T-helper 17 cell (primary cell): ENCODE measurements at regions not wholly inside any gene's neighbourhood (a gene's known extent, or its start where the extent isn't known, plus 50 kb on each side); places are given as distances from the start of the nearest gene placed in this dataset.
"Not testable (repeated sequence)": the region's sequence is repeated elsewhere in the genome, so short reads cannot be mapped to it uniquely, and the experiment has no call there.

Experiments used
- ATAC-seq: fragments of 150-1000 bp; cut with Tn5 transposase; 2 replicates; pipeline ENCODE4 v1.10.0; 2021; ENCODE audit warnings: mild to moderate bottlenecking, moderate library complexity
- DNase-seq, 3 donors: peaks; one replicate each; pipeline versions ENCODE4 v3.0.0 to v3.0.0-alpha.2; 2020 to 2021
- H3K9me3 ChIP-seq: one replicate; pipeline ENCODE4 v1.7.0; 2013; ENCODE audit warnings: low read length, mild to moderate bottlenecking; ENCODE audit not compliant: control insufficient read depth, poor library complexity, severe bottlenecking
- H3K27ac Mint-ChIP-seq: one replicate; pipeline ENCODE4 v1.8.0; 2022; ENCODE audit warnings: mild to moderate bottlenecking, moderate library complexity, mixed read lengths
- H3K27me3 Mint-ChIP-seq: one replicate; pipeline ENCODE4 v1.8.0; 2022; ENCODE audit warnings: mixed read lengths
- H3K36me3 Mint-ChIP-seq: one replicate; pipeline ENCODE4 v1.8.0; 2022; ENCODE audit warnings: low read depth, mixed read lengths
- H3K4me1 Mint-ChIP-seq: one replicate; pipeline ENCODE4 v1.8.0; 2022; ENCODE audit warnings: mild to moderate bottlenecking, mixed read lengths
- H3K4me3 Mint-ChIP-seq: one replicate; pipeline ENCODE4 v1.8.0; 2022; ENCODE audit warnings: mild to moderate bottlenecking, moderate library complexity, mixed read lengths

DNA sequence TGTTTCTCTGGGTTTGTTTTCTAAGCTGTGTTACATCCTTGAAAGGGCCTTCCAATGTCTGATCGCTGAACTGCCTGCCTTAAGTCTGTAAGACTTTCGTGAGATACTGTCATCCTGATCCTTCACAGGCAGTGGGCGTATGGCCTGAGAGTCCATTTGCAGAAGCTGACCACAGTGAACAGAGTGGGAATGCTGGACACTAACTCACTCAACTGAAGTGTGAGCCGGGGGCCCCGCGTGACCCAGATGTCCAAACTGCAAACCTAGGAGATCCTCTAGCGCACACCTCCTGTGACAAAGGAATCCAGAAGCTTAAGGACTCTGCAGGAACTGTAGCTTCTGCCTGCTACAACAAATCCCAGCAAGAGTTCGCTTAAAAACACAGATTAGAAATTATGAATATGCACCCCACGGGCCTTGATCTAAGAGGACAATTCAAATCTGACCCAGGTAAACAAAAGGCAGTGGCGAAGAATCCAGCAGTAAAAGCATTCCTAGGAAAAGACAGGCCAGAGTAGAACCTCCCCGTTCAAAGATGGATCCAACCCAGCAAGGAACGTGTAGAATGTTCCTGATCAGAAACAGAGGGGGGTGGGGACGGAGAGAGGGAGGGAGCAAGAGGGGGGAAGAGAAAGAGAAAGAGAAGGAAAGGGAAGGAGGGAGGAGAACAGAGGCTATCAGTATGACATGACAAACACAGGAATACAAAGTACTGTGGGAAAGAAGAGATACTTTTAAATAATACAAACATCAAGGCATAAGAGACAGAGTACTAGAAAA, 135.0 kb upstream of the AFDN start:
- DNase-seq: no peak
- Mint-ChIP-seq H3K27me3 (peaks cover 46% of the 10 kb centered on the region), H3K4me3 (no peak overlapping the region), H3K36me3 (peaks cover 4% of the 10 kb centered on the region), H3K27ac (no peak overlapping the region), H3K4me1 (peaks cover 2% of the 10 kb centered on the region)
- ATAC-seq: no peak
- no peaks in the 10 kb centered on the region for H3K9me3 ChIP-seq

DNA sequence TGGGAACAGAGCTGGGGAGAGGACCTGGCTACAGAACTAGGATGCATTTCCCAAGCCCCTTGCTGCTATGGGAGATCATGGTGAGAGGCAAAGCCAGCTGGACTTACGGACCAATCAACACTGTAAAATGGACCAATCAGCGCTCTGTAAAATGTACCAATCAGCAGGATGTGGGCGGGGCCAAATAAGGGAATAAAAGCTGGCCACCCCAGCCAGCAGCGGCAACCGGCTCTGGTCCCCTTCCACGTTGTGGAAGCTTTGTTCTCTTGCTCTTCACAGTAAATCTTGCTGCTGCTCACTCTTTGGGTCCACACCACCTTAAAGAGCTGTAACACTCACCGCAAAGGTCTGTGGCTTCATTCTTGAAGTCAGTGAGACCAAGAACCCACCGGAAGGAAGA, 133.2 kb upstream of the AFDN start:
- not testable (repeated sequence) for H3K9me3 ChIP-seq, DNase-seq, H3K4me1 Mint-ChIP-seq, H3K36me3 Mint-ChIP-seq, H3K27ac Mint-ChIP-seq, ATAC-seq, H3K4me3 Mint-ChIP-seq
- peaks cover 46% of the 10 kb centered on the region for H3K27me3 Mint-ChIP-seq

- Mint-ChIP-seq H3K36me3 (peaks cover 4% of the 10 kb centered on the region), H3K27ac (no peak overlapping the region), H3K27me3 (peaks cover 42% of the 10 kb centered on the region), H3K4me1 (peaks cover 14% of the 10 kb centered on the region), H3K4me3 (no peak overlapping the region)
- H3K9me3 ChIP-seq: no peaks in the 10 kb centered on the region
- DNase-seq (no peak), ATAC-seq (no peak)
Measured at GRCh38 chr6:167695831-167696230, 130.9 kb upstream of the AFDN start.

DNA sequence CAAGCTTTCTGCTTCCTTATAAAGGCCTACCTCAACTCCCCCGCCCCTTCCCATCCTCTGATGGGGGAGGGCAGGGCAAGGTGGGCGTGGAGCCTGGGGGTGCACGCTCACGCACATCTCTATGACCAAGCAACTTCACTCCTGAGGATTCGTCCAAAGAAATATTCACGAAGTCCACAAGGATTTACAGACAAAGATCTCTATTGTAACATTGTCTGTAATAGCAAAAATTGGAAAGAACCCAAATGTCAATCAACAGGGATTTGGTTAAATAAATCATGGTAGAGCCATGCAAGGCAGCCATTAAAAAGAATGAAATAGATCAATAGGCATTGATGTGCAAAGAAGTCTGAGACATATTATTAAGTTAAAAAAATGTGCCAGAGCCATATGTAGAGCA, 130.4 kb upstream of the AFDN start:
- no peaks in the 10 kb centered on the region for H3K9me3 ChIP-seq
- DNase-seq: no peak
- no peak overlapping the region for H3K27ac Mint-ChIP-seq
- ATAC-seq: no peak
- H3K4me3 Mint-ChIP-seq: no peak overlapping the region
- peaks cover 38% of the 10 kb centered on the region for H3K27me3 Mint-ChIP-seq
- peaks cover 4% of the 10 kb centered on the region for H3K36me3 Mint-ChIP-seq
- peaks cover 12% of the 10 kb centered on the region for H3K4me1 Mint-ChIP-seq

DNA sequence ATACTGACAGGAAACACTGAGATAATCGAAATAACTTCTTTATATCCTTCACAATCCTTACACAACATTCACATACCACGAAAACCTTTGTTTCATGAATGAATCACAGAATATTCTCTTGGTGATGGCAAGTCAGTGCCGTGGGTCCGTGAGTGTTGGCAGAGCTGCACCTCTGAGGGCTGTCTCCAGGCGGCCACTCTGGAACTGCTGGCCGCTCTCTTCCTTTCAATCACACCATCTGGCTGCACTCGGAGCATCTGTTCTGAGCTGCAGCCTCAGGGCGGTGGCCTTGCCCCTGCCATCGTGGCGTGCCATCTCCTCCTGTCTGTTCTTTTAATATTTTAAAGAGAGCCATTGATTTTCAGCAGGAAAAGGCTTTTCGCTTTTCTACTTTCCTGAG, 129.4 kb upstream of the AFDN start:
- Mint-ChIP-seq H3K27ac (no peak overlapping the region), H3K4me3 (no peak overlapping the region), H3K36me3 (peaks cover 4% of the 10 kb centered on the region), H3K4me1 (peaks cover 14% of the 10 kb centered on the region), H3K27me3 (peaks cover 32% of the 10 kb centered on the region)
- ATAC-seq (no peak), DNase-seq (no peak)
- no peaks in the 10 kb centered on the region for H3K9me3 ChIP-seq

- H3K4me3 Mint-ChIP-seq: no peak overlapping the region
Measured at GRCh38 chr6:167698540-167698939, 128.2 kb upstream of the AFDN start.

GRCh38 chr6:167699141-167699931, 127.4 kb upstream of the AFDN start:
- Mint-ChIP-seq H3K27ac (peak overlapping the region; percentile 79), H3K4me1 (peaks cover 14% of the 10 kb centered on the region), H3K4me3 (peak overlapping the region; percentile 81), H3K36me3 (peaks cover 3% of the 10 kb centered on the region), H3K27me3 (peaks cover 22% of the 10 kb centered on the region)
- peak; percentile 79 for ATAC-seq
- DNase-seq: no peak
- no peaks in the 10 kb centered on the region for H3K9me3 ChIP-seq

More at GRCh38 chr6:167698540-167698939, 128.2 kb upstream of the AFDN start:
- no peak overlapping the region for H3K27ac Mint-ChIP-seq
- DNase-seq: no peak
- no peak for ATAC-seq
- H3K4me1 Mint-ChIP-seq: peaks cover 14% of the 10 kb centered on the region
- H3K36me3 Mint-ChIP-seq: peaks cover 4% of the 10 kb centered on the region
- H3K9me3 ChIP-seq: no peaks in the 10 kb centered on the region
- peaks cover 30% of the 10 kb centered on the region for H3K27me3 Mint-ChIP-seq

GRCh38 chr6:167700199-167700598, 126.5 kb upstream of the AFDN start:
- Mint-ChIP-seq H3K4me3 (no peak overlapping the region), H3K27ac (peak overlapping the region; percentile 79), H3K36me3 (no peaks in the 10 kb centered on the region), H3K27me3 (peaks cover 21% of the 10 kb centered on the region), H3K4me1 (peaks cover 18% of the 10 kb centered on the region)
- ATAC-seq: no peak
- no peaks in the 10 kb centered on the region for H3K9me3 ChIP-seq
- DNase-seq: no peak

DNA sequence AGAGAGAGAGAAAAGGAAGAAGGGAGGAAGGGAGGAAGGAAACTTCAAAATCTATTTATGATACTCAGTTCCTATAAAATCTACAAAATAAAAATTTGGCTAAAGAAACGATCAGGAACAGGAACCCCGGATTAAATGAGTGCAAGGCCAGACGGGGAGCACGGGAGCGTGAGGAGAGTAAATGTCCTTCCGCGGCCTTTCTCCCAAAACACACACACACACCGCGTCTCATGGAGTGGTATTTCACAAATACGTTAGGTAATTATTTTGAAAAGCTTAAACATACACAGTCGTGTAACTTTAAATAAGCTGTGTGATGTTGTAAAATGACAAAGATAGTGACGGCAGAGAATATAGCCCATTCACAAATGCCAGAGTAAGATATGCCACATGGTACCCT, 125.7 kb upstream of the AFDN start:
- peaks cover 23% of the 10 kb centered on the region for H3K27me3 Mint-ChIP-seq
- DNase-seq: no peak
- H3K36me3 Mint-ChIP-seq: no peaks in the 10 kb centered on the region
- no peak for ATAC-seq
- H3K9me3 ChIP-seq: no peaks in the 10 kb centered on the region
- peaks cover 24% of the 10 kb centered on the region for H3K4me1 Mint-ChIP-seq
- H3K27ac Mint-ChIP-seq: no peak overlapping the region
- no peak overlapping the region for H3K4me3 Mint-ChIP-seq

DNA sequence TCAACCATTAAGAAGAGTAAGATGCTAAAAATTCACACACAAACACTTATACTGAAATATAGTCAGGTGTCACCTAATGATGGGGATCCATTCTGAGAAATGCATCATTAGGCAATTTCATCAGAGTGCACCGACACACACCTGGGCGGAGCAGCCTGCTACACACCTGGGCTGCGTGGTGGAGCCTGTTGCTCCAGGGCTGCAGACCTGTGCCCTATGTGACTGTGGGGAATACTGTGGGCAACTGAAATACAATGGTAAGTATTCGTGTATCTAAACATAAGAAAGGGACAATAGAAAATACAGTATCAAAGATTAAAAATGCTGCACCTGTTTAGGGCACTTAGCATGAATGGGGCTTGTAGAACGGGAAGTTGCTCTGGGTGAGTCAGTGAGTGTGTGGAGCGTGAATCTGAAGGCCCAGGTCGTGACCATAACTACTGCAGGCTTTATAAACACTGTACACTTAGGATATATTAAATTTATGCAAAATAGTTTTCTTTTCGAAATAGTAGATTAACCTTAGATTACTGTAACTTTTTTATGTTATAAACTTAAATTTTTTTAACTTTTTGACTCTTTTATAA, 124.4 kb upstream of the AFDN start:
- no peak for ATAC-seq
- Mint-ChIP-seq H3K36me3 (no peaks in the 10 kb centered on the region), H3K4me1 (peaks cover 32% of the 10 kb centered on the region), H3K27ac (no peak overlapping the region), H3K27me3 (peaks cover 36% of the 10 kb centered on the region), H3K4me3 (no peak overlapping the region)
- DNase-seq: no peak
- H3K9me3 ChIP-seq: no peaks in the 10 kb centered on the region

GRCh38 chr6:167703347-167703746, 123.4 kb upstream of the AFDN start:
- Mint-ChIP-seq H3K4me1 (peaks cover 37% of the 10 kb centered on the region), H3K27ac (no peak overlapping the region), H3K27me3 (peaks cover 46% of the 10 kb centered on the region), H3K4me3 (no peak overlapping the region), H3K36me3 (no peaks in the 10 kb centered on the region)
- DNase-seq: no peak
- ATAC-seq: no peak
- H3K9me3 ChIP-seq: no peaks in the 10 kb centered on the region

- no peak for DNase-seq
- Mint-ChIP-seq H3K4me3 (no peak overlapping the region), H3K27me3 (peaks cover 50% of the 10 kb centered on the region), H3K4me1 (peaks cover 40% of the 10 kb centered on the region), H3K36me3 (no peaks in the 10 kb centered on the region), H3K27ac (no peak overlapping the region)
- H3K9me3 ChIP-seq: peaks cover 1% of the 10 kb centered on the region
- no peak for ATAC-seq
Measured at GRCh38 chr6:167703781-167704180, 122.9 kb upstream of the AFDN start.

GRCh38 chr6:167704396-167704901, 122.3 kb upstream of the AFDN start:
- Mint-ChIP-seq H3K36me3 (no peaks in the 10 kb centered on the region), H3K4me3 (no peak overlapping the region), H3K4me1 (peaks cover 41% of the 10 kb centered on the region), H3K27ac (peak overlapping the region; percentile 53), H3K27me3 (peaks cover 52% of the 10 kb centered on the region)
- H3K9me3 ChIP-seq: peaks cover 2% of the 10 kb centered on the region
- ATAC-seq (no peak), DNase-seq (no peak)
